Endothelial cell of umbilical vein (primary cell): ENCODE measurements at regions not wholly inside any gene's neighbourhood (a gene's known extent, or its start where the extent isn't known, plus 50 kb on each side); places are given as distances from the start of the nearest gene placed in this dataset.

Experiments
- EZH2 ChIP-seq: IDR thresholded peaks from 2 replicates; pipeline ENCODE4 v1.6.1; 2012; ENCODE audit warnings: borderline replicate concordance, low read depth, mild to moderate bottlenecking, moderate library complexity, low read length, inconsistent platforms; ENCODE audit not compliant: severe bottlenecking
- GATA2 ChIP-seq: IDR thresholded peaks from 2 replicates; pipeline ENCODE4 v1.7.0; 2011; ENCODE audit warnings: low read depth, mild to moderate bottlenecking, moderate library complexity, mixed read lengths, low read length; ENCODE audit not compliant: insufficient read length, insufficient read depth
- POLR2A ChIP-seq: IDR thresholded peaks from 2 replicates; pipeline ENCODE4 v1.6.1; 2012; ENCODE audit warnings: low read depth, mild to moderate bottlenecking, control low read depth, low read length
- POLR2AphosphoS5 ChIP-seq: IDR thresholded peaks from 2 replicates; pipeline ENCODE4 v1.6.1; 2012; ENCODE audit warnings: low read depth, mild to moderate bottlenecking, control low read depth, low read length, moderate library complexity; ENCODE audit not compliant: insufficient read depth
- TF ChIP-seq, protein P1 (sequence below), 2 donors: IDR thresholded peaks; 1 replicate in 1 of 2; 2 replicates in 1 of 2; pipeline ENCODE4 v1.5.1; 2011; ENCODE audit warnings: low read length in 2 of 2, mild to moderate bottlenecking in 2 of 2, moderate library complexity in 2 of 2, control low read depth in 1 of 2, inconsistent platforms in 1 of 2, low read depth in 1 of 2; ENCODE audit not compliant: insufficient read depth in 1 of 2; ENCODE audit errors: extremely low read depth in 1 of 2
- TF ChIP-seq, protein P2 (sequence below): IDR thresholded peaks from 2 replicates; pipeline ENCODE4 v1.6.1; 2011; ENCODE audit not compliant: insufficient read depth, insufficient read length

- TF ChIP-seq POLR2A (no peak), EZH2 (no peak), POLR2AphosphoS5 (no peak), GATA2 (no peak)
- TF ChIP-seq, protein P1, sequence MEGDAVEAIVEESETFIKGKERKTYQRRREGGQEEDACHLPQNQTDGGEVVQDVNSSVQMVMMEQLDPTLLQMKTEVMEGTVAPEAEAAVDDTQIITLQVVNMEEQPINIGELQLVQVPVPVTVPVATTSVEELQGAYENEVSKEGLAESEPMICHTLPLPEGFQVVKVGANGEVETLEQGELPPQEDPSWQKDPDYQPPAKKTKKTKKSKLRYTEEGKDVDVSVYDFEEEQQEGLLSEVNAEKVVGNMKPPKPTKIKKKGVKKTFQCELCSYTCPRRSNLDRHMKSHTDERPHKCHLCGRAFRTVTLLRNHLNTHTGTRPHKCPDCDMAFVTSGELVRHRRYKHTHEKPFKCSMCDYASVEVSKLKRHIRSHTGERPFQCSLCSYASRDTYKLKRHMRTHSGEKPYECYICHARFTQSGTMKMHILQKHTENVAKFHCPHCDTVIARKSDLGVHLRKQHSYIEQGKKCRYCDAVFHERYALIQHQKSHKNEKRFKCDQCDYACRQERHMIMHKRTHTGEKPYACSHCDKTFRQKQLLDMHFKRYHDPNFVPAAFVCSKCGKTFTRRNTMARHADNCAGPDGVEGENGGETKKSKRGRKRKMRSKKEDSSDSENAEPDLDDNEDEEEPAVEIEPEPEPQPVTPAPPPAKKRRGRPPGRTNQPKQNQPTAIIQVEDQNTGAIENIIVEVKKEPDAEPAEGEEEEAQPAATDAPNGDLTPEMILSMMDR (IDR thresholded peaks at IDR 0.05; ENCODE audit: extremely low read depth in 1 of 2, insufficient read depth in 1 of 2, low read depth in 1 of 2, low read length in 2 of 2), result no peak
- TF ChIP-seq, protein P2, sequence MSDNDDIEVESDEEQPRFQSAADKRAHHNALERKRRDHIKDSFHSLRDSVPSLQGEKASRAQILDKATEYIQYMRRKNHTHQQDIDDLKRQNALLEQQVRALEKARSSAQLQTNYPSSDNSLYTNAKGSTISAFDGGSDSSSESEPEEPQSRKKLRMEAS, result no peak
Measured at GRCh38 chr3:80040067-80040466, 272.3 kb upstream of the ROBO1 start.
